Bronchial epithelial cell (primary cell): ENCODE measurements at regions not wholly inside any gene's neighbourhood (a gene's known extent, or its start where the extent isn't known, plus 50 kb on each side); places are given as distances from the start of the nearest gene placed in this dataset.

Experiments used
- DNase-seq: peaks from one replicate; pipeline ENCODE4 v3.0.0-alpha.2; 2010; ENCODE audit warnings: low read depth
- FAIRE-seq: peaks from 2 replicates; lab custom pipeline; 2011; peaks lifted over from hg19 to GRCh38; lab: Jason Lieb, UNC
- H3K27me3 ChIP-seq: 2 replicates; pipeline ENCODE4 v1.5.1; 2011; ENCODE audit warnings: low read length; ENCODE audit not compliant: control insufficient read depth, insufficient read depth
- H3K36me3 ChIP-seq: 2 replicates; pipeline ENCODE4 v1.5.1; 2011; ENCODE audit warnings: low read length; ENCODE audit not compliant: control insufficient read depth, insufficient read depth
- H3K4me3 ChIP-seq: 2 replicates; pipeline ENCODE4 v1.5.1; 2011; ENCODE audit warnings: mild to moderate bottlenecking, low read depth, low read length, control low read depth
- TF ChIP-seq, protein P1 (sequence below): IDR thresholded peaks from 2 replicates; pipeline ENCODE4 v1.5.1; 2011; ENCODE audit warnings: mild to moderate bottlenecking, moderate library complexity, low read length, control low read depth, inconsistent platforms; ENCODE audit not compliant: insufficient read depth, severe bottlenecking

DNA sequence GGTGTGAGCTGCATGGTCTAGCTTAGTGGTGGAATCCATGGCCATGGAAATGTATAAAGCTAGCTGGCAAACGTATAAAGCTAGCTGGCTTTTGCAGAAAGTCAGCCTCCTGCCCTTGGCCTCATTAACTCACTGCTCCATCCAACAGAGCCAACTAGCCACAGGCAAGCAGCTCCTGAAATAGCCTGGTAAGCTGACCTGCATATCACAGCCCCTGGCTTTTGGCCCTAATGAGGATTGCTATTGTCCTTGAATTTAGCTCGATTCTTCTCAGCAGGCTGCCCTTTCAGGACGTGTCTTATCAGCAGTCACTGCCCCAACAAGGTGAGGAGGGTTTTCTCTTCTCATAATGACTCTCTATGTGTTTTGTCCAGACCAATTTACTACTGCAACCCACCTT is 446.8 kb downstream of the WDR72 start:
- no peaks in the 10 kb centered on the region for H3K27me3 ChIP-seq
- no peak overlapping the region for H3K4me3 ChIP-seq
- TF ChIP-seq, protein P1, sequence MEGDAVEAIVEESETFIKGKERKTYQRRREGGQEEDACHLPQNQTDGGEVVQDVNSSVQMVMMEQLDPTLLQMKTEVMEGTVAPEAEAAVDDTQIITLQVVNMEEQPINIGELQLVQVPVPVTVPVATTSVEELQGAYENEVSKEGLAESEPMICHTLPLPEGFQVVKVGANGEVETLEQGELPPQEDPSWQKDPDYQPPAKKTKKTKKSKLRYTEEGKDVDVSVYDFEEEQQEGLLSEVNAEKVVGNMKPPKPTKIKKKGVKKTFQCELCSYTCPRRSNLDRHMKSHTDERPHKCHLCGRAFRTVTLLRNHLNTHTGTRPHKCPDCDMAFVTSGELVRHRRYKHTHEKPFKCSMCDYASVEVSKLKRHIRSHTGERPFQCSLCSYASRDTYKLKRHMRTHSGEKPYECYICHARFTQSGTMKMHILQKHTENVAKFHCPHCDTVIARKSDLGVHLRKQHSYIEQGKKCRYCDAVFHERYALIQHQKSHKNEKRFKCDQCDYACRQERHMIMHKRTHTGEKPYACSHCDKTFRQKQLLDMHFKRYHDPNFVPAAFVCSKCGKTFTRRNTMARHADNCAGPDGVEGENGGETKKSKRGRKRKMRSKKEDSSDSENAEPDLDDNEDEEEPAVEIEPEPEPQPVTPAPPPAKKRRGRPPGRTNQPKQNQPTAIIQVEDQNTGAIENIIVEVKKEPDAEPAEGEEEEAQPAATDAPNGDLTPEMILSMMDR = no peak
- DNase-seq (no peak), FAIRE-seq (peak; percentile 81)
- no peaks in the 10 kb centered on the region for H3K36me3 ChIP-seq

DNA sequence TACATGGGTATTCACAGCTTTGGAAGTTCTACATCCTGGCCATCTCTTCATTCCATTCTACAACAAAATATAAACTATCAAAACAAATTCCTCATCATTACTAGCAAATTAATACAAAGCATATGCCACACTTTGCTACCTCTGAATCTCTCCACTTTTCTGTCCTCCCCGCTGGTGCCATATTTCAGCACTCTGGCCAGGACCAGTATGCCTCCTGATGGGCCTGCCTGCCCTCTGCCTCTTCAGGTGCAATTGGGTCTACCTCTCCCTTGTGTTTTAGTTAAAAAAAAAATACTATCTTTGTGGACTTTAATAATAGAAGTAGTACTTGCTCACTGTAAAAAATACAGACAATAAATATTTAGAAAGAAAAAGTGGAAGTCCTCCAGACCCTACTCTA is 448.8 kb downstream of the WDR72 start:
- H3K27me3 ChIP-seq = no peaks in the 10 kb centered on the region
- FAIRE-seq = no peak
- no peaks in the 10 kb centered on the region for H3K36me3 ChIP-seq
- TF ChIP-seq, protein P1 = no peak
- no peak overlapping the region for H3K4me3 ChIP-seq
- no peak for DNase-seq

DNA sequence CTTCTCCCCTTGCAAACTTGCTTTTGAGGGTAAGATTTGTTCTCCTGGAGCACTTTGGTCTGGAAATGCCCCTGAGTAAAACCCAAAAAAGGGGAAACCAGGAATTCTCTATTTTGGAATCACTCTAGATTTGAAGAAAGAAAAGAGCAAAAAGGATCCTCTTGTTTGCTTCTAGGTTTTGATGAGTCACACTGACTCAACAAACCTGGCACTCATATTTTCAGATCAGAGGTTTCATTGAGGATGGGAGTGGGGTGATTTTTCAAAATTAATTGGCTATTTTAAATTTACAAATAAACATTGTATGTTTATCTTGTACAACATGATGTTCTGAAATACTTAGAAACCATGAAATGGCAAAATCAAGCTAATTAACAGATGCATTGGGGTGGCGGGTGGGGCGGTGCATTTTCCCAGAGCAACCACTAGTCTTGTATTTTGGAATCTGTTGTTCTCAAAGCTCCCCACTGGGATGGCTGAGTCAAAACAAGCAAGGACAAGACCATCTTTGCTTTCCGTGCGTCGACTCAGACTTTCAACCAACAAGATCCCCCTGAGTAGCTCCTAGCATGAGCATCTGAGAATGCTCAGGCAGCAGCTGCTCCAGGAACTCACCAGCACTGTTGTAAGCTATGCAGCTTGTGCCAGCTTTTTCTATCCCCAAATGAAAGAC is 451.4 kb downstream of the WDR72 start:
- FAIRE-seq = no peak
- peak; percentile 25 for DNase-seq

DNA sequence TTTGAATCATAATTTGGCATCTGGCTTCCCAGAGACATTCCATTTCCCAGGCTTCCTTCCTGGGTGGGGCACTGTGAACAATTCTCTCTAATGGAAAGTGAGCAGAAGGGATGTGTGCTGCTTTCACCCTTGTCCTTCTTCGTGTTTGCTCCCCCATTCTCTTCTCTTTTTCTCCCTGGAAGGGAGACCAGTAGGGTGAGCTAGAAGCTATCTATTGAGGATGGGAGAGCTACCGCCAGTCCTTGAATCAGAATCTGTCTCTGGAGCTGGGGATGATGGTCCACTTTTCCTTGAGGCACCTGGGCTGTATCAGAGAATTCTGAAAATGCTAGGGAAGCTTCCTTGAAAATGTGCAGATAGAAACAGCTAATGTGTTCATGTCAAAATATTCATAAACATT is 453.9 kb downstream of the WDR72 start:
- no peaks in the 10 kb centered on the region for H3K27me3 ChIP-seq
- no peaks in the 10 kb centered on the region for H3K36me3 ChIP-seq
- DNase-seq (no peak), FAIRE-seq (no peak)
- TF ChIP-seq, protein P1 = no peak
- no peak overlapping the region for H3K4me3 ChIP-seq

More for the DNA sequence above, 451.4 kb downstream of the WDR72 start:
- Histone ChIP-seq H3K27me3 (no peaks in the 10 kb centered on the region), H3K4me3 (no peak overlapping the region), H3K36me3 (no peaks in the 10 kb centered on the region)
- TF ChIP-seq, protein P1 = no peak

DNA sequence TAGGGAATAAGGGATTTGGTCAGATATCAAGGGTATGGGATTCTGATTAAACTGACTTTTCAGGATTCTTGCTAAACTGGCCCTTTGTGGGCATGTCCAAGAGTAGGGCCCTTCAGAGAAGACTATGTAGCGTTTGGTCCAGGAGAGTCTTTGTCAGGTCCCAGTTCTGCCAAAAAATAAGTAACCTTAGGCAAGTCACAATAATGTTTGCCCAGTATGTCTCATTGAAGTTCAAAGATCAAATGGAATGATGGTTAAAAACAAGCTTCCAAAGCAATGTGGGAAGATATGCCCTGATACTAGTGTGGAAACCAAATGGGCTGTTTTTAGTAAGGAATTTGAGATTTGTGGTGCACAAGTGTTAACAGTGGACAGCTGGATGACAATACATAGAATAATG is 454.4 kb downstream of the WDR72 start:
- TF ChIP-seq, protein P1 = no peak
- H3K4me3 ChIP-seq = no peak overlapping the region
- no peaks in the 10 kb centered on the region for H3K36me3 ChIP-seq
- no peaks in the 10 kb centered on the region for H3K27me3 ChIP-seq
- no peak for FAIRE-seq
- no peak for DNase-seq

DNA sequence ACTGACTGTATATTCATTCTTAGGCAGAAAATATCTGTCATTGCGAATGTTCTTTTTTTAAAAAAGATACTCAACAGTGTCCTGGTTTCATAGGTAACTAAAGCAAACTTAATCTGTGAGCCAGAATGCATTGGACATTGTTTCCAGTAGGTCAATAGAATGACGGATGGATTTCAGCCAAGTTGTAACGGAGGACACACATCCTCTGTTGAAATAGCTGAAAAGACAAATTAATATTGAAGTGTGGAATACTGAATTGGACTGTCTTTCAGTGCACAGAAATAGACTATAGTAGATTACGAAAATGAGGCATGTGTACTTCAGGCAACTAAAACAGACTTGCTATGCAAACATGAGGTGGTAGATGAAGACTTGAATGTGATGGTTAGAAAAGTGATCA is 461.6 kb downstream of the WDR72 start:
- H3K36me3 ChIP-seq = no peaks in the 10 kb centered on the region
- H3K4me3 ChIP-seq = no peak overlapping the region
- TF ChIP-seq, protein P1 = no peak
- no peak for DNase-seq
- no peaks in the 10 kb centered on the region for H3K27me3 ChIP-seq
- FAIRE-seq = no peak
